22Rv1 (cell line): ENCODE measurements at regions not wholly inside any gene's neighbourhood (a gene's known extent, or its start where the extent isn't known, plus 50 kb on each side); places are given as distances from the start of the nearest gene placed in this dataset.

ENCODE experiments used
- CTCF ChIP-seq: fragments of 450-650 bp; IDR thresholded peaks from 2 replicates; pipeline ENCODE4 v1.5.1; 2017; ENCODE audit warnings: mild to moderate bottlenecking
- ZFX ChIP-seq: fragments of 450-650 bp; IDR thresholded peaks from 2 replicates; pipeline ENCODE4 v1.6.1; 2017; ENCODE audit warnings: antibody characterized with exemption, borderline replicate concordance

- TF ChIP-seq ZFX = no peak
- no peak for TF ChIP-seq CTCF
Observed at GRCh38 chr17:72587156-72587555, 466.3 kb downstream of the SOX9 start.
